Type B pancreatic cell (in vitro differentiated cells): ENCODE measurements at regions not wholly inside any gene's neighbourhood (a gene's known extent, or its start where the extent isn't known, plus 50 kb on each side); places are given as distances from the start of the nearest gene placed in this dataset.

ENCODE experiments used
- DNase-seq: peaks from one replicate; pipeline ENCODE4 v3.0.0; 2021; ENCODE audit warnings: mixed read lengths; ENCODE audit not compliant: unreplicated experiment; ENCODE audit errors: extremely low spot score
- H3K27ac Mint-ChIP-seq: 2 replicates; pipeline ENCODE4 v1.8.0; 2021; ENCODE audit warnings: mild to moderate bottlenecking, mixed read lengths
- H3K27me3 Mint-ChIP-seq: 2 replicates; pipeline ENCODE4 v1.8.0; 2021; ENCODE audit warnings: mixed read lengths
- H3K36me3 Mint-ChIP-seq: 2 replicates; pipeline ENCODE4 v1.8.0; 2021; ENCODE audit warnings: mixed read lengths
- H3K4me1 Mint-ChIP-seq: one replicate; pipeline ENCODE4 v1.8.0; 2021; ENCODE audit warnings: mixed read lengths; ENCODE audit not compliant: unreplicated experiment
- H3K4me3 Mint-ChIP-seq: 2 replicates; pipeline ENCODE4 v1.8.0; 2021; ENCODE audit warnings: mild to moderate bottlenecking, mixed read lengths
- H3K9me3 Mint-ChIP-seq: 2 replicates; pipeline ENCODE4 v1.8.0; 2021; ENCODE audit warnings: mixed read lengths
- CTCF ChIP-seq: fragments of 200-600 bp; sonication (generic); conservative IDR thresholded peaks from 2 replicates; pipeline ENCODE4 v1.5.0; 2021; ENCODE audit warnings: antibody characterized with exemption, mild to moderate bottlenecking

DNA sequence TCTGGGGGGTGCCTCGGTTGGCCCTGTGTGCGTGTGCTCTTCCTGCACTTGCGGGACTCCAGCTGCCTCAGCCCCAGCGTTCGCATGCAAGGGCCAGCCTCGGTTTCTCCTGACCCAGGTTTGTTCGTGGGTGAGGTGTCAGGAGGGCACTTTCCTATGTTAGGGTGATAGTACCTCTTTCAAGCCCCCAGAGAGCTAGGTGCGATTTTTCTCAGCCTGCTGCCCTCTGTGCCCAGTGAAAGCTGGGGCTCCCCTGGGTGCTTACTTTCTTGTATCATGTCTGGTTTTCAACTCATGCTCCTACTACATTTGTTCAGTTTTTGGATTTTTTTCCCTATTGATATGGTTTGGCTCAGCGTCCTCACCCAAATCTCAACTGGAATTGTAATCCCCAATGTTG is 289.2 kb downstream of the TEX29 start:
- no peak for TF ChIP-seq CTCF
- peak; percentile 50 for DNase-seq
- H3K4me1 Mint-ChIP-seq: no peaks in the 10 kb centered on the region
- no peaks in the 10 kb centered on the region for H3K9me3 Mint-ChIP-seq
- no peak overlapping the region for H3K27ac Mint-ChIP-seq
- no peaks in the 10 kb centered on the region for H3K36me3 Mint-ChIP-seq
- peaks cover 20% of the 10 kb centered on the region for H3K27me3 Mint-ChIP-seq
- H3K4me3 Mint-ChIP-seq: no peak overlapping the region

DNA sequence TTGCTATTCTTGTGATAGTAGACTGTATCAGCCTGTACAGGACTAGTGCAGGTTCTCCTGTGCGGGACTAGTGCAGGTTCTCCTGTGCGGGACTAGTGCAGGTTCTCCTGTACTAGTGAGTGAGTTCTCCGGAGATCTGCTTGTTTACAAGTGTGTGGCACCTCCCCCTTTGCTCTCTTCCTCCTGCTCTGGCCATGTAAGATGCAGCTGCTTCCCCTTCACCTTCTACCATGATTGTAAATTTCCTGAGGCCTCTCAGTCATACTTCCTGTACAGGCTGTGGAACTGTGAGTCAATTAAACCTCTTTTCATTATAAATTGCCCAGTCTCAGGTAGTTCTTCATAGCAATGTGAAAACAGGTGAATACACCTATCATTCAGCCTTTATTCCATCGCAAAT is 289.6 kb downstream of the TEX29 start:
- Mint-ChIP-seq H3K27ac (no peak overlapping the region), H3K36me3 (no peaks in the 10 kb centered on the region), H3K9me3 (no peaks in the 10 kb centered on the region), H3K4me1 (no peaks in the 10 kb centered on the region), H3K27me3 (peaks cover 21% of the 10 kb centered on the region), H3K4me3 (no peak overlapping the region)
- TF ChIP-seq CTCF: no peak
- DNase-seq: no peak

- H3K4me1 Mint-ChIP-seq: no peaks in the 10 kb centered on the region
- H3K27me3 Mint-ChIP-seq: peaks cover 21% of the 10 kb centered on the region
- no peak overlapping the region for H3K4me3 Mint-ChIP-seq
- DNase-seq: peak; percentile 44
- no peak overlapping the region for H3K27ac Mint-ChIP-seq
- no peaks in the 10 kb centered on the region for H3K9me3 Mint-ChIP-seq
- TF ChIP-seq CTCF: no peak
- no peaks in the 10 kb centered on the region for H3K36me3 Mint-ChIP-seq
These were observed 290.4 kb downstream of the TEX29 start for GRCh38 chr13:111610879-111611278.

GRCh38 chr13:111611651-111612050 is 291.2 kb downstream of the TEX29 start:
- Mint-ChIP-seq H3K27ac (no peak overlapping the region), H3K4me3 (no peak overlapping the region), H3K9me3 (no peaks in the 10 kb centered on the region), H3K27me3 (peaks cover 19% of the 10 kb centered on the region), H3K4me1 (no peaks in the 10 kb centered on the region), H3K36me3 (no peaks in the 10 kb centered on the region)
- TF ChIP-seq CTCF: no peak
- DNase-seq: no peak

DNA sequence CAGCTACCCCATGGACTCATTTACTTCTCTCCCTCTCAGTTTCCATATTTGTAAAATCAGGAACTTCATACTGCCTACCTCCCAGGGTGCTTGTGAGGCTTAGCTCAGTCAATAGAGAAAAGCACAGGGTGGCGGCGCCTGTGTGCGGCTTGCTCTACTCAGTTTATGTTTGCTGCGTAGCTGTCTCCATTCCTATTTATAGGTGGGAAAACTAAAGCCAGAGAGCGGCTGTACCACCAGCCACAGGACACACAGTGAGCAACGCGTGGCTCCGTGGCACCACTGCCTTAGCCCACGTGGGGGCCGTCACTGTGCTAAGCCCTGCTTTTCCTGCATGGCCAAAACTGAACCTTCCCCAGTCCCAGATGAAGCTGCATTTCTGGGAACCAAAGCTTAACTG is 292.4 kb downstream of the TEX29 start:
- no peak overlapping the region for H3K27ac Mint-ChIP-seq
- H3K27me3 Mint-ChIP-seq: peaks cover 19% of the 10 kb centered on the region
- no peaks in the 10 kb centered on the region for H3K9me3 Mint-ChIP-seq
- peak; percentile 27 for DNase-seq
- TF ChIP-seq CTCF: no peak
- no peak overlapping the region for H3K4me3 Mint-ChIP-seq
- H3K4me1 Mint-ChIP-seq: no peaks in the 10 kb centered on the region
- no peaks in the 10 kb centered on the region for H3K36me3 Mint-ChIP-seq

GRCh38 chr13:111614009-111614408 is 293.6 kb downstream of the TEX29 start:
- peaks cover 24% of the 10 kb centered on the region for H3K27me3 Mint-ChIP-seq
- H3K27ac Mint-ChIP-seq: no peak overlapping the region
- no peak for TF ChIP-seq CTCF
- H3K4me3 Mint-ChIP-seq: no peak overlapping the region
- no peaks in the 10 kb centered on the region for H3K4me1 Mint-ChIP-seq
- no peaks in the 10 kb centered on the region for H3K9me3 Mint-ChIP-seq
- peak; percentile 36 for DNase-seq
- H3K36me3 Mint-ChIP-seq: no peaks in the 10 kb centered on the region
